Adipocyte (in vitro differentiated cells): ENCODE measurements at regions not wholly inside any gene's neighbourhood (a gene's known extent, or its start where the extent isn't known, plus 50 kb on each side); places are given as distances from the start of the nearest gene placed in this dataset.
"Not testable (repeated sequence)": the region's sequence is repeated elsewhere in the genome, so short reads cannot be mapped to it uniquely, and the experiment has no call there.

ENCODE experiments used
- DNase-seq: peaks from one replicate; pipeline ENCODE4 v3.0.0-alpha.2; 2015; ENCODE audit warnings: low read depth
- H3K27me3 ChIP-seq: replicated peaks from 2 replicates; pipeline ENCODE4 v1.7.0; 2013; ENCODE audit warnings: mild to moderate bottlenecking, low read length, moderate library complexity; ENCODE audit not compliant: control insufficient read depth, insufficient read depth
- H3K36me3 ChIP-seq: 2 replicates; pipeline ENCODE4 v1.7.0; 2013; ENCODE audit warnings: low read length, mild to moderate bottlenecking, moderate library complexity; ENCODE audit not compliant: control insufficient read depth, insufficient read depth, severe bottlenecking
- H3K4me1 ChIP-seq: 2 replicates; pipeline ENCODE4 v1.7.0; 2013; ENCODE audit warnings: mild to moderate bottlenecking, low read length, moderate library complexity; ENCODE audit not compliant: control insufficient read depth, insufficient read depth
- H3K4me3 ChIP-seq: 2 replicates; pipeline ENCODE4 v1.7.0; 2013; ENCODE audit warnings: mild to moderate bottlenecking, low read length, moderate library complexity
- H3K9ac ChIP-seq: 2 replicates; pipeline ENCODE4 v1.7.0; 2013; ENCODE audit warnings: mild to moderate bottlenecking, low read length, moderate library complexity
- H3K9me3 ChIP-seq: 2 replicates; pipeline ENCODE4 v1.7.0; 2013; ENCODE audit warnings: mild to moderate bottlenecking, low read length, moderate library complexity; ENCODE audit not compliant: control insufficient read depth

GRCh38 chr20:30675988-30676564 lies 581.4 kb upstream of the DEFB115 start:
- H3K36me3 ChIP-seq, DNase-seq, H3K9ac ChIP-seq, H3K27me3 ChIP-seq, H3K4me3 ChIP-seq, H3K9me3 ChIP-seq, H3K4me1 ChIP-seq: not testable (repeated sequence)

DNA sequence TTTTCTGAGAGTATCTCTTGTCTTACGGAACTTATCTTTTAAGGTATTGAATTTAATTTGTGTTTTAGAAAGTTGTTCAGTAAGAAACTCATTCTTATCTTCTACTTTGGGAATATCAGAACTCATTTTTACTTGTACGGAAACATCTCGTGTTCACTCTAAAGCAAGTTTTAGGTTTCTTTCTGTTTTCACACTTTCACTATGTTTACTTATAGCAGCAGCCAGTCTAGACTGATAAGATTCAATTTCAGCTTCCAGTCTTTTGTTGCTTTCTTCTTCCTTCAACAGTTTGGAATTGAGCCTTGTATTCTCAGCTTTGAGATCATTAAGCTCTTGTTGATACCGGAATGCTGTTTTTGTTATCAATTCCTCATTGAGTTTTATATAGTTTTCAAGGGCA lies 575.2 kb upstream of the DEFB115 start:
- not testable (repeated sequence) for H3K4me1 ChIP-seq, H3K36me3 ChIP-seq, DNase-seq, H3K27me3 ChIP-seq, H3K9me3 ChIP-seq, H3K9ac ChIP-seq, H3K4me3 ChIP-seq

- H3K9ac ChIP-seq, H3K4me1 ChIP-seq, H3K4me3 ChIP-seq, H3K36me3 ChIP-seq, DNase-seq, H3K27me3 ChIP-seq, H3K9me3 ChIP-seq: not testable (repeated sequence)
These were observed 544.6 kb upstream of the DEFB115 start for GRCh38 chr20:30712861-30713260.

- DNase-seq, H3K4me3 ChIP-seq, H3K27me3 ChIP-seq, H3K36me3 ChIP-seq, H3K9me3 ChIP-seq, H3K4me1 ChIP-seq, H3K9ac ChIP-seq: not testable (repeated sequence)
These were observed 537.9 kb upstream of the DEFB115 start for GRCh38 chr20:30719415-30720199.

DNA sequence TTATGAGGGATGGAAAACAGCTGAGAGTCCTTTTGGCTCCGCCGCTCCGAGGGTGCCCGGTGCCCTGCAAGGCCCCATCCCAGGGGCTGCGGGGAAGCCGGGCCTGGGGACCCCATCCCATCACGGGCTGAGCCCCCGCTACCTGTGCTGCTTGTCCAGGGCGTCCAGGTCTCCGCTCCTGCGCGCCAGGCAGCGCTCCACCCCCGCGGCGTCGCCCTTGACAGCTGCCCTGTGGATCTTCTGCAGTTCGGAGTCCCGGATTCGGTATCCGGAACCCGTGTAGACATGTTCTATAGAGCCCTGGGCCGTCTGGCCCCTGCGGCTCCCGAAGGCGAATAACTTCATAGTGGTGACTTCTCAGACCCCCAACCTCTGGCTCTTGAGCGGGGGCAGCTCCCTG lies 534.0 kb upstream of the DEFB115 start:
- not testable (repeated sequence) for H3K4me1 ChIP-seq, H3K4me3 ChIP-seq, H3K9ac ChIP-seq, DNase-seq, H3K36me3 ChIP-seq, H3K9me3 ChIP-seq, H3K27me3 ChIP-seq

- not testable (repeated sequence) for H3K9me3 ChIP-seq, H3K4me1 ChIP-seq, H3K27me3 ChIP-seq, H3K4me3 ChIP-seq, H3K36me3 ChIP-seq, H3K9ac ChIP-seq, DNase-seq
These were observed 533.4 kb upstream of the DEFB115 start for GRCh38 chr20:30723934-30724687.

DNA sequence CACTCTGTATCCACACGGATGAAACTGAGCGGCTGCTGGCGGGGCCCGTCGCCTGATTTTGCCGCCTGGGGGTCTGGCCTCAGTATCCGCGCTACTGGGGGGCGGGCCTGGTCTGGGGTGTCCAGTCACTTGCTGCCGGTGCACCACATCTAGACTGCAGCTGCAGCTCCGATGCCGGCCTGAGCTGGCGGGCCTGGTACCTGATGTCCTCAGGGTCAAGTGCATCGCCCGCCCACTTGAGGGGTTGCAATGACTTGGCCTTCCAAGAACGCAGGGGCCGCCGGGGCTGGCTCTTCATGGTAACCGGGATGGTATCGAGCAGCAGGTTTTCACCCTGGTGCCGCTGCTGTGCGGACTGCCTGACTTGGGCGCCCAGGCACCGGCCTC lies 532.8 kb upstream of the DEFB115 start:
- H3K27me3 ChIP-seq, H3K9ac ChIP-seq, DNase-seq, H3K36me3 ChIP-seq, H3K4me3 ChIP-seq, H3K9me3 ChIP-seq, H3K4me1 ChIP-seq: not testable (repeated sequence)

DNA sequence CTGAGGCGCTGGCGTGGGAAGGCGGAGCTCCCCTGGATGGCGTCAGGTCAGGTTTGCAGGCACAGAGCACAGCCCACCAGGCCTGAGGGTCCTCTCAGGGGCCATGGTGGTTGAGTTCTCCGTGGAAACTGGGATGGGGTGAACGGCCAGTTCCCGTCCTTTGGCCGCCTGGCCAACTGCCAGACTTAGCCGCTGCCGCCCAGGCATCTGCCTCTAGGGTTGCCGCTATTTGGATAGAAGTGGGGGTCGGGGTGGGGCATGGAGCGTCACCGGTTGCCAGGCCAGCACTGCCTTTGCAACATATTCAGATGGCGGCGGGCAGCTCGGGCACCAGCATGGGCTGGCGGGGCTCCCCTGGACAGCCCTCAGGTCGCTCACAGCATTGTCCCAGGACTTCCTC lies 532.3 kb upstream of the DEFB115 start:
- DNase-seq, H3K4me3 ChIP-seq, H3K27me3 ChIP-seq, H3K9me3 ChIP-seq, H3K36me3 ChIP-seq, H3K4me1 ChIP-seq, H3K9ac ChIP-seq: not testable (repeated sequence)

DNA sequence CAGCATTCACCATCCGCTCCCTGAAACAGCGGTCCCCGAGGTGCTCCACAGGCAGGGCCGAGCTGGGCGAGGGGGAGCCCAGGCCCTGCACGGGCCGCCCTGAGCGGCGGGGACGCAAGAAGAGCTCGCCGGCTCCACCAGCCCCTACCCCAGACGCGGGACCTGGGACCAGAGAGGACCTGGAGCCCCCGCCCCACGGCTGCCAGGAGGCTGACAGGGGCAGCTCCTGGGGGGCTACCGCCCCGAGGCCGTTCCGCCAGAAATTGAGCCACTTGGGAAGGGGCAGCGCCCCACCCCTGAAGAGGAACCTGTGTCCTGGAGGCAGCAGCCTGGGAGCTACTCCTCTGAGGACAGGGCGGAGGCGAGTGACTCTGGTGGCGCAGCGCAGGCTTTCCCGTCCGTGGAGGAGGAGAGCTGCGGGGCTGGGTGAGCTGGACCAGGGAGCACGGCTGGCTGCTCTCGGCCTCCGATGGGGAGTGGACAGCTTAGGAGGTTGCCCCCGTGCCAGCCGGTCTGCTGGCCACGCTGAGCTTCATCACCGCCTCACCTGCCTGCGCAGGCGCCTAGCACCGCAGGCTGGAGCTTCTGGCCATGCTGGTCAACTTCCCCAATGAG lies 529.1 kb upstream of the DEFB115 start:
- H3K36me3 ChIP-seq, DNase-seq, H3K9ac ChIP-seq, H3K4me3 ChIP-seq, H3K9me3 ChIP-seq, H3K4me1 ChIP-seq, H3K27me3 ChIP-seq: not testable (repeated sequence)
